GM12892 (cell line): ENCODE measurements at regions not wholly inside any gene's neighbourhood (a gene's known extent, or its start where the extent isn't known, plus 50 kb on each side); places are given as distances from the start of the nearest gene placed in this dataset.

Experiments used
- POLR2A ChIP-seq: IDR thresholded peaks from 2 replicates; pipeline ENCODE4 v1.6.1; 2011; ENCODE audit warnings: low read depth, low read length, control low read depth
- POLR2AphosphoS5 ChIP-seq: IDR thresholded peaks from 2 replicates; pipeline ENCODE4 v1.6.1; 2011; ENCODE audit warnings: low read depth, low read length, control low read depth

GRCh38 chr4:136281889-136282288 lies 1250.4 kb downstream of the PCDH18 start:
- TF ChIP-seq POLR2AphosphoS5 (no peak), POLR2A (no peak)
